Dermis blood vessel endothelial cell (primary cell): ENCODE measurements at regions not wholly inside any gene's neighbourhood (a gene's known extent, or its start where the extent isn't known, plus 50 kb on each side); places are given as distances from the start of the nearest gene placed in this dataset.

Experiments used
- DNase-seq: peaks from one replicate; pipeline ENCODE4 v3.0.0; 2010

DNA sequence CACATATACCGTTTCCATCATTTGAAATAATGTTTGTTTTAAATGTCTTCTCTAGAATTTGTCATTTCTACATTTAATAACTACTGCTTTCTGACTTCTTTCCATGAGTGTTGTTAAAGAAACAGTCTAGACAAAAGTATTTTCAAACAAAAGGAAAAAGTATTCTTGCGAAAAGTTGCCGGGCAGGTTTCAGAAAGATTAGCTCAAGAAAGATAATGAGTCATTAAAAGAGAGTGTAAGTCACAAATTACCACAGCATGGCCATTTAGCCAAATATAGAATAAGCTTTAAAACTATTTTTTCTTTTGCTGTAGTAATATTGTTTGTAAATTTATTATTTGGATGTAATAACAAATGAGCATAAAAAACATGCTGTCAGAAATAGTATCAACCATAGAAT is 493.0 kb downstream of the TLL1 start:
- DNase-seq: no peak

DNA sequence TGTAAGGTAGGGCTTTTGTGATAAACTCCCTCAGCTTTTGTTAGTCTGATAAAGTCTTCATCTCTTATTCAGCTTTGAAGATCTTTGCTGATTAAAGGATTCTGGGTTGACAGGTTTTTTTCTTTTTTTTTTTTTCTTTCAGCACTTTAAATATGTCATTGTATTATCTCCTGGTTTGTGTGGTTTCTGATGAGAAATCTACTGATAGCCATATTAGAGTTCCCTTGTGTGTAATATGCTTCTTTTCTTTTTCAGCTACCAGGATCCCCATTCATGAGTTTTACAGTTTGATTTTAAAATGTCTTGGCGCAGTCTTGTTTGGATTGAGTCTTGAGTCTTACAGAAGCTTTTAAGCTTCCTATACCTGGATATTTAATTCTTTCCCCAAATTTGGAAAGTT is 504.5 kb downstream of the TLL1 start:
- DNase-seq: no peak

DNA sequence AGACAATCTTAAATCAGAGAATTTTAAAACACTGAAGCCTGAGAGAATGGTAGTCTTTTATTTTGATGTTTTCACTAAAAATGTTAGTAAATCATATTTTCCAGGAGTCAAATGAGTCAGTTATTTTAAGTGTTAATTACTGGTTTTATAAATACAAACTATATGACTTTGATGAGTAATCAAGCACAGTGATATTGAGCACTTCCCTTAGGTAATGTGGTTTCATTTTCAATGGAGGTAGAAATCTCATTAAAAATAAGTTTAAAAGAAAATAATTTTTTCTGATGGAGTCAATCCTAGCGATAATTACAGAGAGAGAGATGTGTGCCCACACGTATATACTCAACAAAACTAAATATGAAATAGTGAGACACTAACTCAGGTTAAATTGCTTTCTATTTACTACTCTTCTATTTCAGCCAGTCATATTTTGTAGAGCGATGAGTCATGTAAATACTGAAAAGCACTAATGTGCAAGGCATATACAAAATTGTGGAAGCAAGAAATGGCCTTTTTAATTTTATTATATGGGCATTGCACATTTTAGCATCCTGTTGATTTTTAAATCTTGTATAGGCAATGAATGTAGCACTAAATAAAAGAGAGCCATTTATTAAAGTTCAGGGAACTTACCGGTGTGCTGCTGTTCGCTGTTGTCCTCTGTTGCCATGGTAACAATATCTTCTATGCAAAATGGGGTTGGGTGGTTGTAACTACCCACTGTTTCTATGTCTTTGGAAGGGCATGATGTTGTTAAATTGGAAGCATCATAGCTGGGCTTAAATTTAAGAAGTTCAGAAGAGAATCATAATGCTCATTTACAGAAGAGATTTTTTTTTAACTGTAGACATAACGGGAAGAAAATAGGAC is 513.7 kb downstream of the TLL1 start:
- no peak for DNase-seq

DNA sequence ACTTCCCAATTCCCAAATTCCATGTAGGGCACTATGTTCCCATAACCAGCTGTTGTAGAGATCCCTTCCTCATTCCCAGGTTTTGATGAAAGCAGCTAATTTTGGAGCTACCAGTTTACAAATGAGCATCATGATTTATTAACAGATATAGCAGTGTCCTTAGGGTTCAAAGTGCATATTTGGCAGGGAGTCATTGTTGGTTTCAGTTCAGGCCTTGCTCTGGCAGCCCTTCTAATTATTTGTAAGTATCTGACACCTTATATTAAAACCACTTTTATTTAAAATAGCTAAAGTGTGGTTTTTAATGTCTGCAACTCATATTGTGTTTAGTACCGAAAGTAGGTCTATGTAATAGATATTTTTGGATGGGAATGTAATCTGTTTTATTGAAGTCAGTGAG is 518.5 kb downstream of the TLL1 start:
- no peak for DNase-seq

DNA sequence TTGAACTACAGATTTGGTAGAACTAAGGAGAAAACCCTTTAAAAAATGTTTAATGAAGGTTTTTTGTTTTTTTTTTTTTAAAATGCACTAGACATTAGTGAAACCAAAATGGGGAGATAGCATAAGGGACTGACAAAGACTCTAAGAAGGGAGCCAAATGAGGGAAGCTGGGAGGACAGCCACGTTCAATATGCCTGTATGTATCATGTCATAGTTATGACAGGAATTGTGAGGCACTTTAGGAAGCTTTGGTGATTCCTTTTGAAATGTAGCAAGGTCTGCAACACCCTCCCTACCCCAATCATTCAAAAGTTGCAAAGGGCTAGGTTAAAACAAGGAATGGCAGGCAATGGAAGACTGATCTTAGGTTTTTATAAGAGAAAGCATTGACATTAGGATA is 526.0 kb downstream of the TLL1 start:
- DNase-seq: no peak

DNA sequence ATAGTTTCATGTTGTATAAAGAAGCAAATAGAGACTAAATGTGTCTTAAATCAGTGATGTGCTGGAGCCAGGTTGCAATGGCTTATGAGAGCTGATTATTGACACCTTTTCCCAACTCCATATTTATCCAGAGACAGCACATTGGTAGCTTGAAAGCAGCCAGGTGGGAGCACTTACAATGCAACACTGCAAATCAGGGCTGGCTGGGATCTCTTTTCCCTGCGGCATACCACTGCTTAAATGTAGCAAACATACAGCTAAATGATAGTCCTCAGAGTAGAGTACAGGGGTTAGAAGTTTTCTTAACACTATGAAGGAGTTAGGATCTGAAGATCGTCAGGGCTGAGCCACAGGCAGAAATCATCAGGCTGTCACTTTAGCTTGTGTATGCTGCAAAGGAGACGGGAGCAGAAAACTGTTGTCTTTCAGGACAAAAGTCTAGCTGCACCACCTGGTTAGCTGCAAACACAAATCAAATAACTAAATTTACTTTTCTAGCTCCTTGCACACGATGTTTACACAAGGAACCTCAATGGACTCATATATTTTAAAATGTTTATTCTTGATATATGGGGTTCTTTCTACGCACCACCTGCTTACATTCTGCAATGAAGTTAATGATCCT is 527.3 kb downstream of the TLL1 start:
- no peak for DNase-seq

DNA sequence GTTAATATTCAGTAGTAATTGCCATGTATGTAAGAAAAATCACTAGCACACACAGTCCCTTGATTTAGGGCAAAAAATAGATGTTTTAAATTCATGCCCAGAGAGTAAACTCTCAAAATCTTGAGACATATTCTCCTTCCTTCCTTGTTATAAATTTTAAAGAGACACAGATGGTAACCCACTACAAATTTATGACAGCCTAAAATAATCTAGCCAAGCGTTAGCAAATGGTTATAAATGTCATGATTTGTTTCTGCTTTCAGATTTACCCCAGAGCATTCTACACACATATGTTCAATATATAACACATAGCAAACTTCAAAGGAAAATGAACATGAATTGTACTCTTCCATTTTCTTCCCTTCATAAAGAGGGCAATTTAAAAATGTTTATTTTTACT is 540.3 kb downstream of the TLL1 start:
- DNase-seq: no peak

DNA sequence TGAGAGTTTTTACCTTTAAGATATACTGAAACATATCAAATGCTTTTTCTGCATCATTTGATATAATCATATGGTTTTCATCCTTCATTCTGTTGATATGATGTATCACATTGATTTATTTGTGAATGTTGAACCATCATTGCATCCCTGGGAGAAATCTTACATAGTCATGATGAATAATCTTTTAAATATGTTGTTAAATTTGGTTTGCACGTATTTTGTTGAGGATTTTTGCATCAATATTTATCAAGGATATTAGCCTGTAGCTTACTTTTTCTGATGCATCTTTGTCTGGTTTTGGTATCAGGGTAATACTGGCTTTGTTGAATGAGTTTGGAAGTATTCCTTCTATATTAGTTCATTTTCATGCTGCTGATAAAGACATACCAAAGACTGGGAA is 541.4 kb downstream of the TLL1 start:
- DNase-seq: no peak

DNA sequence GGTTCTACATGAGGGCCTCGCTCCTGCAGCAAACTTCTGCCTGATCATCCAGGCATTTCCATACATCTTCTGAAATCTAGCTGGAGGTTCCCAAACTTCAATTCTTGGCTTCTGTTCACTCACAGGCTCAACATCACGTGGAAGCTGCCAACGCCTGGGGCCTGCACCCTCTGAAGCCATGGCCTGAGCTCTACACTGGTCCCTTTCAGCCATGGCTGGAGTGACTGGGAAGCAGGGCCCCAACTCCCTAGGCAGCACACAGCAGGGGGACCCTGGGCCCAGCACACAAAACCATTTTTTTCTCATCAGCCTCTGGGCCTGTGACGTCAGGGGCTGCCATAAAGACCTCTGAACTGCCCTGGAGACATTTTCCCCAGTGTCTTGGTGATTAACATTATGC is 542.7 kb downstream of the TLL1 start:
- DNase-seq: no peak

DNA sequence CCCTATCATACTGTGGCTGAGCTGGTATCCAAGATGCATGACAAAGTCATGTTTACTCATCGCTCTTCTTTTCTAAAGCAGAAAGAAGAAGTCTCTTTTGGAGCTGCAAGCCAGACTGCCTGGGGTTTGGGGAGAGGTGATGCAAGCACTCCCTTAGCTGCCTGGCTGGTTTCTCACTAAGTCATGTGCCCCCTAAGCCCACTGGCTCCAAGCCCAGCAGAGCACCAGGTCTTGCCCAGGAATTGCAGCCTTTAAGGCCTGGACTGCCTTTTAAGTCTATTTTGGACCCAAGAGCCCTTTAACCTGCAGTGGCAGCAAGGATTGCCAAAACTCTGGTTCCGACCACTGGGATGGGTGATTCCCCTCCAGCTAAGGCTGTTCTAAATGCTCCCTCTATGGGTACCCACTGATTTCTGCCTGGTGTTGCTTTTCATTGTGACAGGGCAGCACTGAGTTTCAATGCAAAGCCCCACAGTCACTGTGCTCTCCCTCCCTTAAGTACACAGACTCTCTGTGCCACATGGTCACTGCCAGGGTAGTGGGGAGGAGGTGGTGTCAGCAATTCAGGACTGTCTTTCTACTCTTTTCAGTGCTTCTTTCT is 548.6 kb downstream of the TLL1 start:
- no peak for DNase-seq

DNA sequence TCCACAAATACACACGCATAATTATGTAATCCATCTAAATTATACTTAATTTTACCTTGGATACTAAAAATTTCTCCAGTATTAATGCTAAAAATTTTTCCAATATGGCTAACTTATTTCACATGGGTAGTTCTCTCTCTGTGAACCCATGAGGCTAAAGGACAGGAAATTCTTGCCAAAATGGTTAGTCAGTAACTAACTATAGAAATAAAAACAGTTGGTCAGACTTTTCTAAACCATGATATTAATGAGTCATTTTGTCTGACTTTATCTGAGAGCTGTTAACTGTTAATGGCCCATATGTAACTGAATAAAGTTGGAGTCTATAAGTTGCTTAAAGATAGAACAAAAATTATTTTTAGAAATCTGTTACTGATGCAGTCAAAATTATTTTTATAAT is 549.4 kb downstream of the TLL1 start:
- no peak for DNase-seq

DNA sequence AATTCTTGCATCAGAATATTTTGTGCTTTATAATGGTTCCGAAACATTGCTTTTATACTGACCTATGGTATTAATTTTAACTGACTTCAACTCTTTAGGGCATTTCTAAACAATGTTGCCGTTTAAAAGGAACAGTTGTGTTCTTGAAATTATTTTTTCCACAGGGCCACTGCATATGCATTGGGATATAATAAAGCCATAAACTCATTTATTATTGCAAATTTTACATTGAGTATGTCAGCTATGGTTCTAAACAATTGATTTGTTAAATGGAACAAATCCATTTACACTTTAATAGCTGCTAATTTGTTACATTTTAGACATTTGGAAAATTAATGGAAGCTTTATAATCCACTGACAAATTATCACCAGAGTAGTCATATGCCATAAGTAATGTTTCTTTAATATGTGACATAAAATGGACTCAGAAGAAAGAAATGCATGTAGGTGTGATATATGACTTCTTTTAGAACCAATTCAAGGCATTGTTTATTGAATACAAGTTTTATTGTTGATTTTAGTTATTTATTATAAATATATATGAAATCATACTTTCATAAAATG is 553.3 kb downstream of the TLL1 start:
- no peak for DNase-seq

DNA sequence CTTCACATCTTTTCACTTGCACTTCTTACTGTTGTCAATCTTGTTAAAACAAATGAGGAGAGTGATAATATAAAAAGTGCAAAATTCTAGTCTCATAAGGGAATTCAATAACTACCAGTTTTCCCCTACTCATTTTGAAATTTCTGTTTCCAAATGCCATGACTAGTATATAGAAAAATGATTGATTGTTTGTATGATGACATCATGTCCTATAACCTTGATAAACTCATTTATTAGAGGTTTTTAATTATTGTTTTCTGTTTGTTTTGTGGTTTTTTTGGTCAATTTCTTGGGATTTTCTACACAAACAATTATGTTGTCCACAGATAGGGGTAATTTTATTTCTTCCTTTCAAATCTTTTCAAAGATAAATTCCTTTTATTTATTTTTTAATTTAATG is 559.1 kb downstream of the TLL1 start:
- DNase-seq: no peak

DNA sequence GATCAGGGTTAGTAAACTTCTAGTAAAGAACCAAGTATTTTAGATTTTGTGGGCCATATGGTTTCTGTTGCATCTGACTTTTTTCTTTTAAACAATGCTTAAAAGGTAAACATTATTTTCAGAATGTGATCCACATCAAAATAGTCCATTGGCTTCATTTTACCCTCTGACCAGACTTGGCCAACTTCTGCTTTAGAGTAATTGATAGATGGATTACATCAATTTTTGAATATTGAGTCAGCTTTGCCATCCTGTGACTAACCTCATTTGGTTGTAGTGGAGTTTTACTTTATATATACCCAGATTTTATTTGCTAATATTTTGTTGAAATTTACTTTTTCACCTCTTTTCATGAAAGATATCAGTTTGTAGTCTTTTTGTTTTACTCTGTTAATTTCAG is 559.8 kb downstream of the TLL1 start:
- DNase-seq: no peak

DNA sequence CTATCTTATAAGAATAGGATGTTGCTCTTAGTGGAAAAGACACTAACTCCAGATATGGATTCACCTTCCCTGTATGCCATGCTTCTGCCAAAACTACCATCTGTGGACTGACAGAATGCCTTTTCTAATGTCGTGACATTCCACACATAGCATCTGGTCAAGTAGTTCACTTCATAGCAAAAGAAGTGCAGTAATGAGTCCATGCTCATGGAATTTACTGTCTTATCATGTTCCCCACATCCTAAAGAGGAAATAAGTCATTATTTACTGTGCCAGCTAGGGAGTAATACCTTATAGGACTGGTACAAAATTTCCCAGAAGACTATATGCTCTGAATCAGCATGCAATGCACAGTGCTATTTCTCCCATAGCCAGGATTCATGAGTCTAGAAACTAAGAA is 562.4 kb downstream of the TLL1 start:
- peak; percentile 0 for DNase-seq

DNA sequence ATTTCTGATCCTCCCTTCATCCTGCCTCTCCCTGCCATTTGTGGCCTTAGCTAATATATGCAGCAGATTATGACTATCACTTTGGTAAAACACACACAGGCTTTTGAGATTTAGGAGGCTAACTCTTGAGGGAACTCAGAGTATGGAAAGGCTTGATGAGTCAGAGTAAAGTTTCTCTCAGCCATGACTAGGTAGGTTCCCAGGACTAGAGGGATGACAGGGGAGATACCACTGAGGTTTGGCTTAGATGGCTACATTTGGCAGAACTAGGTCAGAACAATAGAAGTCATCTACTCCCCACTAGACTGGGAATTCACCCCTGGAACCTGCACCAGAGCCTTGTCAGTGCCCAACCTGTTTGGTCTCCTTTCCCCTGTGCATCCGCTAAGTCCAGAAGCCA is 585.7 kb downstream of the TLL1 start:
- no peak for DNase-seq

DNA sequence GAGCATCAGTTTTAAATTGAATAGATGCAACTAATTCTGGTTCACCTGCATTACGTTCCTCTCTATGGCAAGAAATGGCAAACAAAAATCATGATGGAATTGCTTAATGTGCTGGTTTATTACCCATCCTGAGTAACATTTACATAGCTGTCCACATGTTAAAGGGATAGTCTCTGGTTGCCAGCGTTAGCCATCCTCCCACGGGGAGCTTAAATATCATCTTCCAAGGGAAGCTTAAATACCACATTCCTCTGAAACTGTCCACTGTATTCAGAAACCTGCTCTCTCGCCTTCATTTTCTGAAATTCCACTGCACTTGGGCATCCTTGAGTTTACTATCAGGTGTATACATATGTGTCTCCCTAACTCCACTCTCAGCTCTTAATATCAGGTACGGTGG is 586.6 kb downstream of the TLL1 start:
- no peak for DNase-seq

DNA sequence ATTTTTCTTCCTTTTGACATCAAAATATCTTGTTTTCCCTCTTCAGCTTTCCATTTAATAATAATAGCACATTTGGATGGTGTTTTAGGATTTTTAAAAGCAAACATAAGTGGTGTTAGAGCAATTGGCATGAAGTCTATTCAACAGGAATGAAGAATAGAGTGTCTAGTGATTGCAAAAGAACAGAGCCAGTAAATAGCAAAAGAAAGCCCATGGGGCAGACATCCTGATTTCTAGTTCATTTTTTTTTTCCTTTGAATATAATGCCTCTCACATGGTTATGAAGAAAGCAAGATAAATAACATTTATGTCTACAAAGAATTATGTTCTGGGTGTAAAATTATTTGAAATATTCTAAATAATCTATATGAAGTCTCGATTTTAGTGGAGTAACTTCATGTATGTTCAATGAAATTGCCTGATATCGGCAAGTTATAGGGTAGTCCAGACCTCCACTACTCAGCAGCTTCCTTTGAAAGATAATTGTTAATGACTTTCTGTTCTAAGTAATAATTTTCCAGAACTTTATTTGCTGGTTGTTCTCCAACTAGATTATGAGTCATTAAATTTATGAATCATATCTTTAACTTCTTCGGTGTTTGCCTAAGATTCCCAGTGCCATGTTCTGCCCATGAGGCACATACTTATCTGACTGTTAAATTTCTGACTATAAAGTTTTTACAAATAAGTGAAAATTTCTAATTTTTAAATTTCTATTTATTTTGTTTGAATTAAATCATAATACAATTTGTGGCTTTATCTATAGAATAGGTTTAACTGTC is 587.9 kb downstream of the TLL1 start:
- DNase-seq: no peak

DNA sequence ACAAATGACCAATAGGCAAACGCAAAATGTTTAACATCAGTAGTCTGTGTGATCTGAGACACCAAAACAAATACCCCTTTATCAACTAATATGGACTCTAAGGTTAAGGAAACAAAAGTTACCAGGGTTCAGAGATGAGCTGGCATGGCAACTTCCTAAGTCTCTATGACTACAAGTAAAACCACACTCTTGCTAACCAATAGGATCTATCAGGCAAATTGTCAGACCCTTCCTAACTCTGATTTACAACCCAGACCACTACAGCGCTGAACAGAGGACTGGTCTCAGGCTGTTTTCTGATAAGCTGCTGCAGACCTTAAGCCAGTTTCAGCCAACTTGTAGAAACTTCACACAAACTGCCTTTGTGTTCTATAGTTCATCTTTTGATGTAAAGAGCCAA is 608.0 kb downstream of the TLL1 start:
- no peak for DNase-seq

DNA sequence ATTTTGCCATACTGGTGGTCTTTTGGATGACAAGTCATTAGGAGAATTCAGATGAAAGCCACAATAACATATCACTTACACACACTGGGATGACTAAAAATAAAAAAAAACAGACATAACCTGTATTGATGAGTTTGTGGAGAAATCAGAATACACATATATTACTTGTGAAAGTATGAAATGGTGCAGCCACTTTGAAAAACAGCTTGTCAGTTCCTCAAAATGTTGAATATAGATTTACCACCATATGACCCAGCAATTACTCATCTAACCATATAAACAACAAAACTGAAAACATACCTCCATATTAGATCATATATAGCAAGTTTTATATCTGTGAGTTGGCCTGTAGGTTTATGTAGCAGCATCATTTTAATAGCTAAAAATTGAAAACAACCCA is 608.7 kb downstream of the TLL1 start:
- no peak for DNase-seq

DNA sequence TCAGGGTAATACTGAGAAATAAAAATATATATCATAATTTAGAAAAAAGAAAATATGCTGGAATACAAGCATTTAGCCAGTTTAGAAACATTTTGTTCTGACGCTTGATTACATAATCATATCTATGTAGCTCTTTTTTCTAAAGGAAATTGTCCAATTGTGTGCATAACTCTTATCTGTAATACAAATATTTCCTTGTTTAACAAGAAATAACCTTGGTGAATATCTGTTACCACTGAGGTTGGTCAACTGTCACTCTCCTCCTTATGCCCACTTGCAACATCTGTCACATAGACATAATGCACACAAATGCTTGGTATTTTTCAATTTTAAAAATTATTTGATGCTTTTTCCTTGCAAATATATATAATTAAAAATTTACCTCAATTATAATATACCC is 609.7 kb downstream of the TLL1 start:
- DNase-seq: no peak

DNA sequence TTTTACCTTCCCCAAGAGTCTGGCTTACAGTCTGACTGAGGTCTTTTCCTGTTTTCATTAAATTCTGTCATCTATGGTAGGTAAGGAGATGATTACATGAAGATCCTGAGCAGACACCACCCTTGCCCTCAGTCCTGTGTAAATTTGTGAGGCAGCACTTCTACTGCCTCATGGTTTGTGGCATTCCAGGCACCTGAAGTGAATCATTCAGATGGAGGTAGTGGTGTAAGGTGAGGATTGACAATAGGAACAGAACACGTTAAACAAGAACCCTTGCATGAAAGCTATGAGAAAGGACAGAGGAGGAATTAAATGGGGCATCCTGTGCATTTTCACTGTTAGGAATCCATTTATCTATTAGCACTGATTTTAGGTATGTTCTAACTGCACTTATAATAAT is 618.6 kb downstream of the TLL1 start:
- DNase-seq: no peak

DNA sequence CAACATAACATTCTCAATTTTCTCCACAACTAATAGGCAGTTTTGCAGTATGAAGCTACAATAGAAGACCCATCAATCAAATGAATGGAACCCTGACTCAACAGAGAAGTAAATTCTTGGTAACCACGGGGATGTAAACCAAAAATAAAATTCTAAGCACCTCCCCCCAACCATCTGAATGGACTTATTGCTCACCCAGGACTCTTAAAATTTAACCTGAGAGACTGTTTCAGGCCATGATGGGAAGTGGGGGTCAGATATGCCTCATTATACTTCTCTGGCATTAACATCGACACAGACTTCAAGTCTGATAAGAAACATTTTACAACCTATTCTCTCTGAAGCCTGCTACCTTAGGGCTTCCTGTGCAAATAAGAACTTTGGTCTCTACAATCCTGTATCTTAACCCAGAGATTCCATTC is 620.9 kb downstream of the TLL1 start:
- no peak for DNase-seq
